ENCODE measurements at regions not wholly inside any gene's neighbourhood (a gene's known extent, or its start where the extent isn't known, plus 50 kb on each side); places are given as distances from the start of the nearest gene placed in this dataset.

DNA sequence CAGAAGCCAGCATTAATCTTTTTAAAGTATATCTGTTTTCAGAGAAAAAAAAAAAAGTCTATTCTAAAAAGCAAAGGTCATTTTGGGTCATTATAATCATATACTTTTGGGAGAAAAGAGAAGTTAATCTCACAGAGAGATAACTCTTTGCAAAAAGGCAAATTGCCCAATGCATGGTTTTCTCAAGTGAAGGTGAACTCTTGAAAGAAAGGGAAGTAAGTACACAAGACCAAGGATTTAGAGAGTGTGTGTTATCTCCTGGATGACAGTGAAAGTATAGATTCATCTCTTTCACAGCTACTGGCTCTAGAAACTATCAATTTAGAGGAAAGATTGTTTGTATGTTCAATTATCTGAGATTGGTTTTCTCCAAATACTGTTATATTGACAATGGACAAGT is 151.4 kb downstream of the CD8B2 start:
- DNase-seq (ENCODE audit: low read depth): no peak
- no peak for TF ChIP-seq CTCF (IDR thresholded peaks at IDR 0.05; ENCODE audit: control insufficient read depth, insufficient read depth, low read depth, low read length, missing control alignments)
- no peak overlapping the region for H3K4me3 ChIP-seq (ENCODE audit: control insufficient read depth, low read depth, low read length)

- no peak for DNase-seq (ENCODE audit: low read depth)
- H3K4me3 ChIP-seq (ENCODE audit: control insufficient read depth, low read depth, low read length): no peak overlapping the region
- no peak for TF ChIP-seq CTCF (IDR thresholded peaks at IDR 0.05; ENCODE audit: control insufficient read depth, insufficient read depth, low read depth, low read length, missing control alignments)
These were observed 155.5 kb downstream of the CD8B2 start for GRCh38 chr2:106642679-106643078.

DNA sequence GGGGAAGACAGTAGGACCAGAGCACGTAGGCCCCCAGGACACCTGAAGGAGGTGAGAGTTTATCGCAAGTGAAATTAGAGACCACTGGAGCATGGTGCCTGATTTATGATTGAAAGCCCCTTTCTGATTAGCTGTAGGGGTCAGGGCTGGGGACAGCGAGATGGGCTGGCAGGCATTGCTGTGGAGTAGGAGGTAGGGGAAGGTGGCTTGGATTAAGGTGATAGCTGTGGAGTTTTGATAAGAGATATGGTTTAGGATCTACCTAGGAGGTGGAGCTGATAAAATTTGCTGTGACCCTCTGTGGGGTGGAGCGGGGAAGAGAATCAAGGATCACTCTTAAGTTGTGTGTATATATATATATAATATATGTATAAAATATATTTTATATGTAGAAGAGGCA is 157.5 kb downstream of the CD8B2 start:
- no peak for TF ChIP-seq CTCF (IDR thresholded peaks at IDR 0.05; ENCODE audit: control insufficient read depth, insufficient read depth, low read depth, low read length, missing control alignments)
- H3K4me3 ChIP-seq (ENCODE audit: control insufficient read depth, low read depth, low read length): no peak overlapping the region
- DNase-seq (ENCODE audit: low read depth): no peak

- DNase-seq (ENCODE audit: low read depth): no peak
- TF ChIP-seq CTCF (IDR thresholded peaks at IDR 0.05; ENCODE audit: control insufficient read depth, insufficient read depth, low read depth, low read length, missing control alignments): no peak
- H3K4me3 ChIP-seq (ENCODE audit: control insufficient read depth, low read depth, low read length): no peak overlapping the region
These were observed 159.4 kb downstream of the CD8B2 start for GRCh38 chr2:106646605-106647004.

DNA sequence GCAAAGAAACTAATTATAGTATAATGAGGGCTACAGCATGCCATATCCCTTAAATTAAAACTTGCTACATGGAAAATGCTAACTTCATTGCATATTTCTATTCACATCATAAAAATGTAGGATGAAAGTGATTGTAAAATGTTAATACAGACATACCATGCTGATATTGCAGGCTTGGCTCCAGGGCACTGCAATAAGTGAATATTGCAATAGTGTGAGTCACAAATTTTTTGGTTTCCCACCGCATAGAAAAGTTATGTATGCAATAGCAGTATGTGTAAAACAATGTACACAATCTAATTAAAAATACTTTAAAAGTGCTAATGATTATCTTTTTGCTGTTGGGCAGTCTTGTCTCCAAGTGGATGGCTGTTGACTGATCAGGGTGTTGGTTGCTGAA is 162.1 kb downstream of the CD8B2 start:
- no peak for DNase-seq (ENCODE audit: low read depth)
- no peak for TF ChIP-seq CTCF (IDR thresholded peaks at IDR 0.05; ENCODE audit: control insufficient read depth, insufficient read depth, low read depth, low read length, missing control alignments)
- H3K4me3 ChIP-seq (ENCODE audit: control insufficient read depth, low read depth, low read length): no peak overlapping the region

GRCh38 chr2:106653465-106653864 is 166.3 kb downstream of the CD8B2 start:
- no peak for TF ChIP-seq CTCF (IDR thresholded peaks at IDR 0.05; ENCODE audit: control insufficient read depth, insufficient read depth, low read depth, low read length, missing control alignments)
- no peak for DNase-seq (ENCODE audit: low read depth)
- H3K4me3 ChIP-seq (ENCODE audit: control insufficient read depth, low read depth, low read length): no peak overlapping the region

- no peak for DNase-seq (ENCODE audit: low read depth)
- no peak overlapping the region for H3K4me3 ChIP-seq (ENCODE audit: control insufficient read depth, low read depth, low read length)
- no peak for TF ChIP-seq CTCF (IDR thresholded peaks at IDR 0.05; ENCODE audit: control insufficient read depth, insufficient read depth, low read depth, low read length, missing control alignments)
These were observed 171.5 kb downstream of the CD8B2 start for GRCh38 chr2:106658616-106659015.
